ENCODE measurements at regions not wholly inside any gene's neighbourhood (a gene's known extent, or its start where the extent isn't known, plus 50 kb on each side); places are given as distances from the start of the nearest gene placed in this dataset.
A peak's percentile ranks its signal among the peaks of the same experiment; 100 is the strongest.

DNA sequence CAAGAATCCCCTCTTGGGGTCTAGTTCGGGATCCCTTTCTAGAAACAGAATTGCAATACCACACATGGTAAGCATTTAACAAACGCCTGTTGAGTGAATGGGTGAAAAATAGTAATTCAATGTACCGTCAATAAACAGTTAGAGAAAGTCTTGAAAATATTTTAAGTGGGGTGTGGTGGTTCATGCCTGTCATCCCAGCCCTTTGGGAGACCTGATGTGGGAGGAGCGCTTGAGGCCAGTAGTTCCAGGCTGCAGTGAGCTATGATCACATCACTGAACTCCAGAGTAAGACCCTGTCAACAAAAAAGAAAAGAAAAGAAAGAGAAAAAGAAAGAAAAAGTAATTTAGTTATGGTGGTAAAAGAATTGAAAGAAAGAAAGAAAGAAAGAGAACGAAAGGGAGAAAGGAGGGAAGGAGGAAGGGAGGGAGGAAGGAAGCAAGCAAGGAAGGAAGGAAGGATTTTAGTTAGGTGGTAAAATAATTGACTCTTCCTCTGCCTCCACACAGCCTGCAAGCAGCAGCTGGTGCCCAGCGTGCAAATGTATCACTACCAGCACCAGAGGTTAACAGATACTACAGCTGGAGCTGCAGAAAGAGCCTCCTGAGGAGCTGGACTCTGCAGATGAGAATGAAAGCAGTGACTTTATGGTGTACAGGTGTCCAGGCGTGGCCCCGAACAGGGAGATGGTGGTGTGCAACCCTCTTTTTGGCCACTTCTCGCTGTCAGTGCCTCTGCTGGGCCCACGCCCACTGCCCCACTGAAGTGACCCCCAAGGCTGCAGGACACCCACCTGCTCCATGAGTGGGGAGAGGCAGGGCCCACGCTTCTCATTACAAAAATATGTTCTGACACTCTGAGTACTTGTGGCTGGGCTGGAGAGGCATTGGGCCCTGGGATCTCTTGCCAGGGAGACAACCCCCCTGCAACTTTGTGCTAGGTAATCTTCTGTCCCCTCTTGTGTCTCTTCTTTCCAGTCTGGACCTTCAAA is 135.4 kb downstream of the BAMBI start:
- DNase-seq, result peak; percentile 59

DNA sequence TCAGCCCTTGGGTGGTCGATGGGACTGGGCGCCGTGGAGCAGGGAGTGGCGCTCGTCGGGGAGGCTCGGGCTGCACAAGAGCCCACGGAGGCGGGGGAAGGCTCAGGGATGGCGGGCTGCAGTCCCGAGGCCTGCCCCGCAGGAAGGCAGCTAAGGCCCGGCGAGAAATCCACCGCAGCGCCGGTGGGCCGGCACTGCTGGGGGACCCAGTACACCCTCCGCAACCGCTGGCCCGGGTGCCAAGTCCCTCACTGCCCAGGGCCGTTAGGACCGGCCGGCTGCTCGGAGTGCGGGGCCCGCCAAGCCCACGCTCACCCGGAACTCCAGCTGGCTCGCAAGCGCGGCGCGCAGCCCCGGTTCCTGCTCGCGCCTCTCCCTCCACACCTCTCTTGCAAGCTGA is 138.4 kb downstream of the BAMBI start:
- DNase-seq, result no peak

DNA sequence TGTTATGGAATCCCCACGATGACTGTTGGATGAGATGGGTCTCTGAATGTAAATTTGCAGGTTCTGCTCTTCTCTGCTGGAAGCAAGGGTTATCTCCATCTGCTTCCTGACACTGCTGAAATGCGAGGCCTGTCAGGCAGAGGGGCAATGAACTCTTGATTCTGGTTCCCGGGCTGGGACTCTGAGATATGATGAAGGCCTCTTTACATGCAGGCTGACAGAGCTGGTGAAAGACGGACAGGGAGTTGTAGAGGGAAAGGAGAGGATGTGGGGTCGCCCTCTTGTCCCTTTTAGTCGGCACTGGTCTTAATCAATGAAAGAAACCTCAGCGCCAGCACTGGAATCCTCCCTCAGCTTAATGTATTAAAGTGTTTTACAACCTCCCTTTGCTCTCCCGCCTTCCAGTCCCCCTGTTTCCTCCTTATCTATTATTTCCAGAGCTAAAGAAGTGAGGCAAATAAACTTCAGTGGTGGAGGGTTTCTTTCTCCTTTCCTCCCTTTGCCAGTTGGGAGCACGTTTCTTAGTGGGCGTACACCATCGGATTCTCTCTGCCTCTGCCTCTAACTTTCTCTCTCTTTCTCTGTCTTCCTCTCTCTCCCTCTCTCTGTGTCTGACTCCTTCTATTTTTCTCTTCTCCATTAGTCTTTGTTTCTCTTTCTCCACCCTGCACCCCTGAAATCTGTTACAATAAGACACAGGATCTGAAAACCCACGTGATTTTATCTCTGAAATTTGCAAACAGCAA is 145.6 kb downstream of the BAMBI start:
- DNase-seq, result no peak

DNA sequence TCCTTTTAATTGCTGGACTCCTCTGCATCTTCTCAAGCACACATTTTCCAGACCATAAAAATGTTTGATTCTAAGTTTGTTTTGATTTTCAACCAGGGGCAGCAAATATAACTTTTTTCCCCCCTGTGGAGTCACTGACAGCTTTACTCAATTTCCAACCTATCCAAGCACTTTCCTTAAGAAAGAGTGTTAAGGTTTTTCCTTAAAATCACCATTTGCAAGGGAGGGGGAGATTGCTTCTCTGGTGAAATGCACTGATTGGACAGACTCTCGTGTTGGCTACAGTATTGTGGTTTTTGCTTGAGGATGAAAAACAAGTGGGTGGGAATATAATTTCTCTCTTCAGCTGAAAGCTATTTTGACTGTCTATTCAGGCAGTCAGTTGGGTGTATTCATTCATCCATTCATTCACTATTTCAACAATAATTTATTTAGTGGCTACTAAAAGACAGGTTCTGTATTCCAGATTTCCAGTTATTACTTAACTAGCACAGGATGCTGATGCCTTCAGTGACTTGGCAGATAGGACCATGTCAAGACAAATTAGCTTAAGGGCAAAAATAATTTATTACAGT is 146.3 kb downstream of the BAMBI start:
- no peak for DNase-seq

DNA sequence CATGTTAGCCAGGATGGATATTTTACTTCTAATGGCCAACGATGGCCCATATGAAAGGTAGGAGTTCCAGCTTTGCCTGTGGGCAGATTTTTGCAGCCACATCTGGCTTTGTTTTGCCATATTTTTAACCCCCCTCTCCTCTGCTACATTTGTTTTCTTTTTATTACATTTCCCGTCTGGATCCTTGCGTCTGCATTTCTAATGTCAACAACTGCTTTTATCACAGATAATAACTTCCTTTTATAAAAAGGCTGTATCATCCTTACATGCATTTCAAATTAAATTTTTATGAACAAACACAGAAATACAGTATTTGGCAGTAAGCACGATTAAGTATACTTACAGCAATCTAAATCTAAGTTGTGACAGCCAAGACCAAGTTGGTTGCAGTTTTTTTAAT is 156.0 kb downstream of the BAMBI start:
- peak; percentile 47 for DNase-seq

DNA sequence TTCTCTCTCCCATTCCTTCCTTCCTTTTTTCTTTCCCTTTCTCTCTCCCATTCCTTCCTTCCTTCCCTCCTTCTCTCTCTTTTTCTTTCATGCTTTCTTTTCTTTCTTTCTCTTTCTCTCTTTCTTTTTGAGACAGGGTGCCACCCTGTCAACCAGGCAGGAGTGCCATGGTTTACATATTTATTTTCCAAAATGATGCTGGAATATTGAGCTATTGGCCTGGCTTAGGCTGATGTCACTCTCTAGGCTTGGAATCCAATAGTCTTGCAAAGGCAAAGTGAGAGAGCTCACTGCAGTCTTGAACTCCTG is 159.1 kb downstream of the BAMBI start:
- DNase-seq, result no peak

DNA sequence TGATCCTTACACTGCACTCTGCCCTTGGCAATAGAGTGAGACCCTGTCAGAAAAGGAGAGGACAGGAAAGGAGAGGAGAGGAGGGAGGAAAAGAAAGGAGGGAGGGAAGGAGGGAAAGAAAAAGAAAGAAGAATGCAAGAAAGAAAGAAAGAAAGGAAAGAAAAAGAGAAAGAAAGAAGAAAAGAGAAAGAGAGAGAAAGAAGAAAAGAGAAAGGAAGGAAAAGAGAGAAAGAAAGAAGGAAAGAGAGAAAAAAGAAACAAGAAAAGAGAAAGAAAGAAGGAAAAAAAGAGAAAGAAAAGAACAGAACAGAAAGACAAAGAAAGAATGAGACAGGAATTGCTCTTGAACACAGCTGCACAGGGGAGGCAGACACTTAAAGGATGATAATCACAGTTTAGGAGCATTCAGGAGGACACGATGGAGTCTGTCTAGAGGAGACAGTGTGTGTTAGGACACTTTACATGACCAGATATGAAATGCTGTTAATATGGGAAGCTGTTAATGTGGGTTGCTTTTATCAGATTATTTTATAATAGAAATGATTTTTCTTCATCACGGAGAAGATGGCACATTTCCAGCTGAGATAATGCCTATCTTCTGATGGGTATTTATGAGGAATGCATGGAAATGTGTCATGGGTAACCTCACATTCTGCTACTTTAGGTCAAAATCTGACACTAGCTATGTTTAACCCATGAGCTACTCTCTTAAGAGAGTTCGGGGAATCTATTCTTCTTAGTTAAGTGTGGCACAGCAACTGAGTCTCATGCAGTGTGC is 160.5 kb downstream of the BAMBI start:
- DNase-seq, result peak; percentile 11

DNA sequence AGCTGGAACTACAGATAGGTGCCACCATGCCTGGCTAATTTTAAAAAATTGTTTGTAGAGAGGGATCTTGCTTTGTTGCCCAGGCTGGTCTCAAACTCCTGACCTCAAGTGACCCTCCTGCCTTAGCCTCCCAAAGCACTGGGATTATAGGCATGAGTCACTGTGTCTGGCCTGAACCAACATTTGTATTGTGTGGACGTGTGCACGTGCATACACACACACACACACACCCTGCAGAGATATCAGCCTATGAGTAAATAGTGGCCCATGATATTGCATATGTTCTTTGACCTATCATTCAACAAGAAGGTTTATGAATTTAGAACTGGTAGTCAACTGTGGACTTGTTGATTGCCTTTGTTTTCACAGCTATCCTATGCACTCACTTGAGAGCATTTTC is 161.6 kb downstream of the BAMBI start:
- DNase-seq, result peak; percentile 79

DNA sequence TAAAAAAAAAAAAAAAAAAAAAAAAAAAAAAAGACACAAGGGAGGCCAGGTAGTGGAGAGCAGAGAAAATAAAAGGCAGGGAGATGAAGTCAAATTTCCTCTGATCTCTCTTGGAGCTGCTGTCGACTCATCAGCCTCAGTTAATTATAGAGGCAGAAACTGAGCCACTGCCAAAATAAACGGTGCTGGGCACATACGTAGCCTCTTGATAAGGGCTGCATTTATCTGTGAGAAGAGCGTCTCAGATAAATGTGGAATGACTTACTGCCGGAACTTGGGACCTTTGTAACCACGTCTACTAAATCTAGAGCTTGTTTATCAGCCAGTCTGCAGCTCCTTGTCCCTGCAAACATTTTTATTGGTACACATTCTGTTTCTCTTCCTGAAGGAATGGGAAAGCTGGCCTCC is 162.3 kb downstream of the BAMBI start:
- peak; percentile 90 for DNase-seq

DNA sequence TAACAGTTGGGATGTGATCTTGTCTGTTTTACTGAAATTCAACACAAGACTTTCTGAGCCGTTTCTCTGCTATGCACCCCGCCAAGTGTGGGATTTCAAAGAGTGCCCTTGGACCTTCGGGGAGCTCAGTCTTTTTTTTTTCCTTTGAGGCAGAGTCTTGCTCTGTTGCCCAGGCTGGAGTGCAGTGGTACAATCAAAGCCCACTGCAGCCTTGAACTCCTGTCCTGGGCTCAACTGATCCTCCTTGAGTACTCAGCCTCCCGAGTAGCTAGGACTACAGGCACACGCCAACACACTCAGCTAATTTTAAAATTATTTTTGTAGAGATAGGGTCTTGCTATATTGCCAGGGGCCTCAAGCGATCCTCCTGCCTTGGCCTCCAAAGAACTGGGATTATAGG is 162.9 kb downstream of the BAMBI start:
- DNase-seq, result no peak

- no peak for DNase-seq
Measured at GRCh38 chr10:28840971-28841370, 163.7 kb downstream of the BAMBI start.

- peak; percentile 19 for DNase-seq
Measured at GRCh38 chr10:28841625-28842024, 164.3 kb downstream of the BAMBI start.

DNA sequence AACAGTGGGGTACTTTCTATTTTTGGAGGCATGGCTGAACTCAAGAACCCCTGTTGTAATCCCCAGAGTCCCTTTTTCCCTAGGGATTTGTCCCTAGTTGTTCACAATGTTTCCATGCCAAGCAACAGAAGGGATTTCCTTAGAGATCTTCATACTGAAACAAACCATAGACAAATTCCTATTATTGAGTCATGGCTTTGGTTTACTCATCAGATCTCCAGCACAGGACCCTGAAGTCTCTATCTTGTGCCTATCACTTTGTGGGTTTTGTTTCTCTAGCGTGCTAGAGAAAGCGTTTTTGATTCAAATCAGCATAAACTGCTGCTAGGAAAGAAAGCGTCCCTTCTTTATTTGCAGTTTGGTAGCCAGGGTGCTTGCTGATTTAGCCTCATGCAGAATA is 165.0 kb downstream of the BAMBI start:
- DNase-seq, result no peak

DNA sequence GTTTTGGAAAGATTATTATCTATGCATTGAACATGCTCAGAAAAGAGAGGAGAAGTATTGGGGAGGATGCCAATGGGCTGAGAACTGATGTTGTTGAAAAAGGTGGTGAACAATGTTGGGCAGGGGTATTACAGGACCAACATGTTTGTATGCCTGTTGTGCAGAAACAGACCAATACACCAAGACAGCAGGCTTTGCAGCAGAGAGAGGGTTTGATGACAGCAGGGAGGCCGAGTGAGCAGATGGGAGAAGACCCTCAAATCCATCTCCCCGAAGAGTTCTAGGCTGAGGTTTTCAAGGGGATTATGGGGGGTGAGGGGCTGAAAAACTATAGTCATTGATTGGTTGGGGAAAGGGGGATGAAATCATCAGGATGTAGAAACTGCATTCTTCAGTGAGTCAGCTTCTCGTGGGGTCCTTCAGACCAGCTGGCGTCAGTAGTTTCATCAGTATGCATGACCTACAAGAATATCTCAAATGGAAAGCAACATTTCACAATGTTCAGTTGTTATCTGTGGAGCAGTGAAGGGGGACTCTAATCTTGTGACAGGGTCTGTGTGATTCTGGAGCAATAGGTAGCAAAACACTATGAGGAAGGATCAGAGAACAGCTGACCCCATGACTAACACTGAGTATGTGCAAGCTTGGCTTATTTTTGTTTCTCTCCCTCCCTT is 167.8 kb downstream of the BAMBI start:
- no peak for DNase-seq

DNA sequence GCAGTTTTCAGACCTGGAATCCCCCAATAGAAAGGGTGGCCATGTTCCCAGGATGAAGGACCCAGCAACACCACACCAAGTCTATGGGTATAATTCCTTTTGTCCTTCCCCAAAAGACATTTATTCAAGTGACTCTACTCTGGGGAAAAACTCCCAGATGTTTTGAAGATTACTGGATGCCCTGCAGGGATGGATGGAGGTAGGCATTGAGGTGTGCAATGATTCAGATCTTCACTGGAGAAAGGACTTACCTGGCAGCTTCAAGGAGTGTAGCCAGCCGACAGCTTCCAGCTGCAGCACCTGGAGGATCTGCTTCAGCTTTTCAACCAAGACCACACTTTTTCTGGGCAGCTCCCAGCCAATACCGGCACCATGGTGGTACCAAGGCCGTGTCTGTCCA is 172.0 kb downstream of the BAMBI start:
- no peak for DNase-seq

- no peak for DNase-seq
Measured at GRCh38 chr10:28849821-28850220, 172.5 kb downstream of the BAMBI start.

DNA sequence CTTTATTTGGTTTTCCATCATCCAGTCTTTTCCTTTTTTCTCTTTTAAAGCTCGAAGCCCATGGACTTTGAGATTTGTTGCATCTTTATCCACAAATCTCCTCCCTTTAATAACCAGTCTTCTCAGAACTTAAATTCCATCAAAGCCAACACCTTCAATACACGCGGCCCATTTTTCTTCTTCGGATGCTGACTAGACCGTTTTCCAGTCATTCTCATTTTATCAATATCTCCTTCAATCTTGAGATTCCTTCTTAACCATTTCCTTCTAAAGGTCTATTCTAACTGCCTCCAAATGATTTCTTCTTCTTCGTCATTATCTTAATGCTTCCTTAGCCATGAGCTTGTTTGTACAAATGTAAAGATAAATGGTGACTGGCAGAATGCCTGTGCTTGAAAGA is 173.5 kb downstream of the BAMBI start:
- DNase-seq, result no peak

GRCh38 chr10:28853195-28853594 is 175.9 kb downstream of the BAMBI start:
- no peak for DNase-seq

DNA sequence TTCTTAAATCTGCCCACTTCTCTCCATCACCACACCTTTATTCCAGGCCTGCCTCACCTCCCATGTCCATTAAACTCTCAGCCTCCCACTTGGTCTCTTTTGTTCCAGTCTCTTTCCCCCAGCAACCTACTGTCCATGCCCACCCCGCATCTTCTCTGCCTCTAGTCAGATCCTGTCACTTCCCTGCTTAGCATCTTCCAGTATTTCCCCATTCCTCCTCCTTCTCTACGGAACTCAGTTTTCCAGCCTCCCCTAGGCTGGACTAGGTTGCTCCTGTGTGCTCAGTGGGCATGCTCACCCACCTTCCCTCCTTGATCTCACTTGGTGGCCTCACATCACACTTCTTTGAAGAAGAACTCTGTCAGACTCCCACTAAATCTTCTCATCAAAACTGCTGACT is 179.8 kb downstream of the BAMBI start:
- no peak for DNase-seq

GRCh38 chr10:28858646-28859045 is 181.3 kb downstream of the BAMBI start:
- DNase-seq, result no peak

- DNase-seq, result no peak
Measured at GRCh38 chr10:28859791-28860190, 182.5 kb downstream of the BAMBI start.

GRCh38 chr10:28862219-28862618 is 184.9 kb downstream of the BAMBI start:
- no peak for DNase-seq
